ENCODE measurements at regions not wholly inside any gene's neighbourhood (a gene's known extent, or its start where the extent isn't known, plus 50 kb on each side); places are given as distances from the start of the nearest gene placed in this dataset.

DNA sequence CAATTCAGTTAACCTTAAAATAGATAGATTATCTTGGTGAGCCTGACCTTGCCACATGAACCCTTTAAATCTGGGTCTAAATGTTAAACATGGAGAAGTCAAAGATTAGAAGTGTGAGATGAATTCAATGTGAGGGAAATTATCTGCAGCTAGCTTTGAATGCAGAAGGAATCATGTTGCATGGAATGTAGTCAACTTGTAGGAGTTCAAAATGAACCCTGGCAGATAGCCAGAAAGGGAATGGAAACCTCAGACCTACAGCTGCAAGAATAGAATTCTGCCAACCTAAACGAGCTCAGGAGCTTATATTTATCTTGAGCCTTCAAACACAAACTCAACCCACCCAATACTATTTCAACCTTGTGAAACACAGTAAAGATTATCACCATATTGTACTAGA is 632.5 kb downstream of the KCTD8 start (continued):
- TF ChIP-seq, protein P1, sequence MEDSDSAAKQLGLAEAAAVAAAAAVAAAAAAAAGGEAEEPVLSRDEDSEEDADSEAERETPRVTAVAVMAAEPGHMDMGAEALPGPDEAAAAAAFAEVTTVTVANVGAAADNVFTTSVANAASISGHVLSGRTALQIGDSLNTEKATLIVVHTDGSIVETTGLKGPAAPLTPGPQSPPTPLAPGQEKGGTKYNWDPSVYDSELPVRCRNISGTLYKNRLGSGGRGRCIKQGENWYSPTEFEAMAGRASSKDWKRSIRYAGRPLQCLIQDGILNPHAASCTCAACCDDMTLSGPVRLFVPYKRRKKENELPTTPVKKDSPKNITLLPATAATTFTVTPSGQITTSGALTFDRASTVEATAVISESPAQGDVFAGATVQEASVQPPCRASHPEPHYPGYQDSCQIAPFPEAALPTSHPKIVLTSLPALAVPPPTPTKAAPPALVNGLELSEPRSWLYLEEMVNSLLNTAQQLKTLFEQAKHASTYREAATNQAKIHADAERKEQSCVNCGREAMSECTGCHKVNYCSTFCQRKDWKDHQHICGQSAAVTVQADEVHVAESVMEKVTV (CRISPR knock-in tag; IDR thresholded peaks at IDR 0.05): no peak
- TF ChIP-seq CBFA2T3 (IDR thresholded peaks at IDR 0.05): no peak
- TF ChIP-seq MYC (IDR thresholded peaks at IDR 0.05; ENCODE audit: low read depth, low read length): no peak
- no peak for TF ChIP-seq MYC (CRISPR knock-in tag; IDR thresholded peaks at IDR 0.05; ENCODE audit: borderline replicate concordance, low read depth)
- TF ChIP-seq, protein P2, sequence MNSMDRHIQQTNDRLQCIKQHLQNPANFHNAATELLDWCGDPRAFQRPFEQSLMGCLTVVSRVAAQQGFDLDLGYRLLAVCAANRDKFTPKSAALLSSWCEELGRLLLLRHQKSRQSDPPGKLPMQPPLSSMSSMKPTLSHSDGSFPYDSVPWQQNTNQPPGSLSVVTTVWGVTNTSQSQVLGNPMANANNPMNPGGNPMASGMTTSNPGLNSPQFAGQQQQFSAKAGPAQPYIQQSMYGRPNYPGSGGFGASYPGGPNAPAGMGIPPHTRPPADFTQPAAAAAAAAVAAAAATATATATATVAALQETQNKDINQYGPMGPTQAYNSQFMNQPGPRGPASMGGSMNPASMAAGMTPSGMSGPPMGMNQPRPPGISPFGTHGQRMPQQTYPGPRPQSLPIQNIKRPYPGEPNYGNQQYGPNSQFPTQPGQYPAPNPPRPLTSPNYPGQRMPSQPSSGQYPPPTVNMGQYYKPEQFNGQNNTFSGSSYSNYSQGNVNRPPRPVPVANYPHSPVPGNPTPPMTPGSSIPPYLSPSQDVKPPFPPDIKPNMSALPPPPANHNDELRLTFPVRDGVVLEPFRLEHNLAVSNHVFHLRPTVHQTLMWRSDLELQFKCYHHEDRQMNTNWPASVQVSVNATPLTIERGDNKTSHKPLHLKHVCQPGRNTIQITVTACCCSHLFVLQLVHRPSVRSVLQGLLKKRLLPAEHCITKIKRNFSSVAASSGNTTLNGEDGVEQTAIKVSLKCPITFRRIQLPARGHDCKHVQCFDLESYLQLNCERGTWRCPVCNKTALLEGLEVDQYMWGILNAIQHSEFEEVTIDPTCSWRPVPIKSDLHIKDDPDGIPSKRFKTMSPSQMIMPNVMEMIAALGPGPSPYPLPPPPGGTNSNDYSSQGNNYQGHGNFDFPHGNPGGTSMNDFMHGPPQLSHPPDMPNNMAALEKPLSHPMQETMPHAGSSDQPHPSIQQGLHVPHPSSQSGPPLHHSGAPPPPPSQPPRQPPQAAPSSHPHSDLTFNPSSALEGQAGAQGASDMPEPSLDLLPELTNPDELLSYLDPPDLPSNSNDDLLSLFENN (IDR thresholded peaks at IDR 0.05; ENCODE audit: low read depth in 2 of 2, low read length in 2 of 2): no peak
- no peak for TF ChIP-seq EWSR1 (IDR thresholded peaks at IDR 0.05; ENCODE audit: borderline replicate concordance, low read depth, partially characterized antibody)
- no peak for TF ChIP-seq SMAD4 (CRISPR knock-in tag; conservative IDR thresholded peaks at IDR 0.05)
- TF ChIP-seq BDP1 (IDR thresholded peaks at IDR 0.05; ENCODE audit: insufficient read depth, insufficient read length): no peak
- TF ChIP-seq, protein P3, sequence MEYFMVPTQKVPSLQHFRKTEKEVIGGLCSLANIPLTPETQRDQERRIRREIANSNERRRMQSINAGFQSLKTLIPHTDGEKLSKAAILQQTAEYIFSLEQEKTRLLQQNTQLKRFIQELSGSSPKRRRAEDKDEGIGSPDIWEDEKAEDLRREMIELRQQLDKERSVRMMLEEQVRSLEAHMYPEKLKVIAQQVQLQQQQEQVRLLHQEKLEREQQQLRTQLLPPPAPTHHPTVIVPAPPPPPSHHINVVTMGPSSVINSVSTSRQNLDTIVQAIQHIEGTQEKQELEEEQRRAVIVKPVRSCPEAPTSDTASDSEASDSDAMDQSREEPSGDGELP (CRISPR knock-in tag; IDR thresholded peaks at IDR 0.05; ENCODE audit: borderline replicate concordance): no peak
- no peak for TF ChIP-seq ZBTB8A (IDR thresholded peaks at IDR 0.05; ENCODE audit: partially characterized antibody)
